ENCODE measurements at regions not wholly inside any gene's neighbourhood (a gene's known extent, or its start where the extent isn't known, plus 50 kb on each side); places are given as distances from the start of the nearest gene placed in this dataset.

DNA sequence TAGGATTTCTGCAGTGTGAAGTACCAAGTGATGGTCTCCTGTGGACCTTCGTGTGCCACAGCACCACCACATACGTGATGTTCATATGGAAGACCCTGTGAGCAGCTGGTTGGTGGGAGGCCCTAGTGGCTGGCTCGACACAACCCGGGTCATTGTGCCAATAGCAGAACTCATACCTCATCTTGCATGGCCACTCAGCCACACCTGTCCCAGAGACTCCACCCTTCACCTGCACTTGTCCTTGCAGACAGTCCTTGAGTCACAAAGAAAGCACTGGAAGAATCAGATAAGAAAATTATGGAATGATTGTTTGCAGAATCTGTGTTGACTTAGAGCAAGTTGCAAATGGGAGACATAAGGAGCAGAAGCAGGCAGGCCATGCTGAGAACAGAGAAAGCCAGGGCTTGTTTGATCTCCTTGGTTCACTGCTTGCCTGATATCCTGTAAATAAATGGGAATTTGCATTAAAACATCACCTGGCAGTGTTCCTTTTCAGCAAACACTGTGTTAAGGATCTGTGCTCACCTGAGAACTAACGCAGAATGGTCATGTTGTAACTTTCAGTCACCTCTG, 307.7 kb downstream of the SIPA1L2 start:
- no peak for TF ChIP-seq OSR1 (CRISPR knock-in tag; IDR thresholded peaks at IDR 0.05)
- TF ChIP-seq, protein P1, sequence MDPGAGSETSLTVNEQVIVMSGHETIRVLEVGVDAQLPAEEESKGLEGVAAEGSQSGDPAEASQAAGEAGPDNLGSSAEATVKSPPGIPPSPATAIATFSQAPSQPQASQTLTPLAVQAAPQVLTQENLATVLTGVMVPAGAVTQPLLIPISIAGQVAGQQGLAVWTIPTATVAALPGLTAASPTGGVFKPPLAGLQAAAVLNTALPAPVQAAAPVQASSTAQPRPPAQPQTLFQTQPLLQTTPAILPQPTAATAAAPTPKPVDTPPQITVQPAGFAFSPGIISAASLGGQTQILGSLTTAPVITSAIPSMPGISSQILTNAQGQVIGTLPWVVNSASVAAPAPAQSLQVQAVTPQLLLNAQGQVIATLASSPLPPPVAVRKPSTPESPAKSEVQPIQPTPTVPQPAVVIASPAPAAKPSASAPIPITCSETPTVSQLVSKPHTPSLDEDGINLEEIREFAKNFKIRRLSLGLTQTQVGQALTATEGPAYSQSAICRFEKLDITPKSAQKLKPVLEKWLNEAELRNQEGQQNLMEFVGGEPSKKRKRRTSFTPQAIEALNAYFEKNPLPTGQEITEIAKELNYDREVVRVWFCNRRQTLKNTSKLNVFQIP (CRISPR knock-in tag; IDR thresholded peaks at IDR 0.05; ENCODE audit: borderline replicate concordance, low read depth): no peak
- ATAC-seq: no peak

DNA sequence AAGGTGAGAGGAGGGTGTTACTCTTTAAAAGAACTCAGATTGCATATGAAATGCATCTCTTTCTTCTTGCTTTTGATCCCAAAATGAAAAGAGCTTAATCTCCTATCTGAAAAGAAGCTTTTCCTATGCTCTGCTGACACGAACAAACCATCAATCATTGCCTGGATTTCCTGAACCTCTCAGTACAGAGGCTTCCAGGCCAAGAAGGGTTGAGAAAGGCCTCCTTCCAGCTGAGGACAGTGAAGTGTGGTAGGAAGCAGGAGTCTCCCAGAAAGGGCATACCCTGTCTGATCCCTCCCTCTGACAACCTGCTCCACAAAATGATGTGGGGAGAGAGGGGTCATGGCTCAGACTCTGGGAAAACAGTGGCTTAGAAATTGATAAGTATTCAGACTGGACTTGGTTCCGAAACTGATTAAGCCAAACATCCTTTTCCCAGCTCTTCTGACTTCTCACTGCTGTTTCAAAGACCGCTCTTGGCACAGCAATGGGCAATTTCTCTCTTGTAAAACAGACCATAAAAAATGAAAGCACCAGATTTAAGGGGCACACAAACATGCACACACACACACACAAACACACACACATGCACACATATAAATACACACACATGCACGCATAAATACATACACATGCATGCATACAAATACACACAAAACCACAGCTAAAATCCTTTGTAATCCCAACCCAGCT, 310.3 kb downstream of the SIPA1L2 start:
- no peak for TF ChIP-seq BACH2 (CRISPR knock-in tag; IDR thresholded peaks at IDR 0.05; ENCODE audit: borderline replicate concordance)
- no peak for TF ChIP-seq ZNF8 (CRISPR knock-in tag; IDR thresholded peaks at IDR 0.05)
- no peak for TF ChIP-seq ARNTL (CRISPR knock-in tag; IDR thresholded peaks at IDR 0.05; ENCODE audit: borderline replicate concordance, low read depth)
- TF ChIP-seq, protein P2, sequence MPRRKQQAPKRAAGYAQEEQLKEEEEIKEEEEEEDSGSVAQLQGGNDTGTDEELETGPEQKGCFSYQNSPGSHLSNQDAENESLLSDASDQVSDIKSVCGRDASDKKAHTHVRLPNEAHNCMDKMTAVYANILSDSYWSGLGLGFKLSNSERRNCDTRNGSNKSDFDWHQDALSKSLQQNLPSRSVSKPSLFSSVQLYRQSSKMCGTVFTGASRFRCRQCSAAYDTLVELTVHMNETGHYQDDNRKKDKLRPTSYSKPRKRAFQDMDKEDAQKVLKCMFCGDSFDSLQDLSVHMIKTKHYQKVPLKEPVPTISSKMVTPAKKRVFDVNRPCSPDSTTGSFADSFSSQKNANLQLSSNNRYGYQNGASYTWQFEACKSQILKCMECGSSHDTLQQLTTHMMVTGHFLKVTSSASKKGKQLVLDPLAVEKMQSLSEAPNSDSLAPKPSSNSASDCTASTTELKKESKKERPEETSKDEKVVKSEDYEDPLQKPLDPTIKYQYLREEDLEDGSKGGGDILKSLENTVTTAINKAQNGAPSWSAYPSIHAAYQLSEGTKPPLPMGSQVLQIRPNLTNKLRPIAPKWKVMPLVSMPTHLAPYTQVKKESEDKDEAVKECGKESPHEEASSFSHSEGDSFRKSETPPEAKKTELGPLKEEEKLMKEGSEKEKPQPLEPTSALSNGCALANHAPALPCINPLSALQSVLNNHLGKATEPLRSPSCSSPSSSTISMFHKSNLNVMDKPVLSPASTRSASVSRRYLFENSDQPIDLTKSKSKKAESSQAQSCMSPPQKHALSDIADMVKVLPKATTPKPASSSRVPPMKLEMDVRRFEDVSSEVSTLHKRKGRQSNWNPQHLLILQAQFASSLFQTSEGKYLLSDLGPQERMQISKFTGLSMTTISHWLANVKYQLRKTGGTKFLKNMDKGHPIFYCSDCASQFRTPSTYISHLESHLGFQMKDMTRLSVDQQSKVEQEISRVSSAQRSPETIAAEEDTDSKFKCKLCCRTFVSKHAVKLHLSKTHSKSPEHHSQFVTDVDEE (CRISPR knock-in tag; IDR thresholded peaks at IDR 0.05): no peak
- TF ChIP-seq ZFP30 (CRISPR knock-in tag; IDR thresholded peaks at IDR 0.05): no peak
- no peak for TF ChIP-seq ZC3H10 (CRISPR knock-in tag; IDR thresholded peaks at IDR 0.05)
- no peak for TF ChIP-seq ZFP3 (CRISPR knock-in tag; IDR thresholded peaks at IDR 0.05)
- no peak for TF ChIP-seq TOX (CRISPR knock-in tag; IDR thresholded peaks at IDR 0.05; ENCODE audit: borderline replicate concordance)
- no peak for TF ChIP-seq ZNF70 (CRISPR knock-in tag; IDR thresholded peaks at IDR 0.05)
- TF ChIP-seq ESRRG (CRISPR knock-in tag; IDR thresholded peaks at IDR 0.05): no peak
- TF ChIP-seq, protein P3, sequence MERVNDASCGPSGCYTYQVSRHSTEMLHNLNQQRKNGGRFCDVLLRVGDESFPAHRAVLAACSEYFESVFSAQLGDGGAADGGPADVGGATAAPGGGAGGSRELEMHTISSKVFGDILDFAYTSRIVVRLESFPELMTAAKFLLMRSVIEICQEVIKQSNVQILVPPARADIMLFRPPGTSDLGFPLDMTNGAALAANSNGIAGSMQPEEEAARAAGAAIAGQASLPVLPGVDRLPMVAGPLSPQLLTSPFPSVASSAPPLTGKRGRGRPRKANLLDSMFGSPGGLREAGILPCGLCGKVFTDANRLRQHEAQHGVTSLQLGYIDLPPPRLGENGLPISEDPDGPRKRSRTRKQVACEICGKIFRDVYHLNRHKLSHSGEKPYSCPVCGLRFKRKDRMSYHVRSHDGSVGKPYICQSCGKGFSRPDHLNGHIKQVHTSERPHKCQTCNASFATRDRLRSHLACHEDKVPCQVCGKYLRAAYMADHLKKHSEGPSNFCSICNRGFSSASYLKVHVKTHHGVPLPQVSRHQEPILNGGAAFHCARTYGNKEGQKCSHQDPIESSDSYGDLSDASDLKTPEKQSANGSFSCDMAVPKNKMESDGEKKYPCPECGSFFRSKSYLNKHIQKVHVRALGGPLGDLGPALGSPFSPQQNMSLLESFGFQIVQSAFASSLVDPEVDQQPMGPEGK (CRISPR knock-in tag; IDR thresholded peaks at IDR 0.05; ENCODE audit: borderline replicate concordance): no peak
- TF ChIP-seq OSR1 (CRISPR knock-in tag; IDR thresholded peaks at IDR 0.05): no peak
- TF ChIP-seq SNAI2 (CRISPR knock-in tag; IDR thresholded peaks at IDR 0.05): no peak
- TF ChIP-seq, protein P4, sequence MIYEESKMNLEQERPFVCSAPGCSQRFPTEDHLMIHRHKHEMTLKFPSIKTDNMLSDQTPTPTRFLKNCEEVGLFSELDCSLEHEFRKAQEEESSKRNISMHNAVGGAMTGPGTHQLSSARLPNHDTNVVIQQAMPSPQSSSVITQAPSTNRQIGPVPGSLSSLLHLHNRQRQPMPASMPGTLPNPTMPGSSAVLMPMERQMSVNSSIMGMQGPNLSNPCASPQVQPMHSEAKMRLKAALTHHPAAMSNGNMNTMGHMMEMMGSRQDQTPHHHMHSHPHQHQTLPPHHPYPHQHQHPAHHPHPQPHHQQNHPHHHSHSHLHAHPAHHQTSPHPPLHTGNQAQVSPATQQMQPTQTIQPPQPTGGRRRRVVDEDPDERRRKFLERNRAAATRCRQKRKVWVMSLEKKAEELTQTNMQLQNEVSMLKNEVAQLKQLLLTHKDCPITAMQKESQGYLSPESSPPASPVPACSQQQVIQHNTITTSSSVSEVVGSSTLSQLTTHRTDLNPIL (CRISPR knock-in tag; IDR thresholded peaks at IDR 0.05; ENCODE audit: low read depth): no peak
- no peak for TF ChIP-seq TCF4 (CRISPR knock-in tag; IDR thresholded peaks at IDR 0.05; ENCODE audit: borderline replicate concordance)
- TF ChIP-seq, protein P5, sequence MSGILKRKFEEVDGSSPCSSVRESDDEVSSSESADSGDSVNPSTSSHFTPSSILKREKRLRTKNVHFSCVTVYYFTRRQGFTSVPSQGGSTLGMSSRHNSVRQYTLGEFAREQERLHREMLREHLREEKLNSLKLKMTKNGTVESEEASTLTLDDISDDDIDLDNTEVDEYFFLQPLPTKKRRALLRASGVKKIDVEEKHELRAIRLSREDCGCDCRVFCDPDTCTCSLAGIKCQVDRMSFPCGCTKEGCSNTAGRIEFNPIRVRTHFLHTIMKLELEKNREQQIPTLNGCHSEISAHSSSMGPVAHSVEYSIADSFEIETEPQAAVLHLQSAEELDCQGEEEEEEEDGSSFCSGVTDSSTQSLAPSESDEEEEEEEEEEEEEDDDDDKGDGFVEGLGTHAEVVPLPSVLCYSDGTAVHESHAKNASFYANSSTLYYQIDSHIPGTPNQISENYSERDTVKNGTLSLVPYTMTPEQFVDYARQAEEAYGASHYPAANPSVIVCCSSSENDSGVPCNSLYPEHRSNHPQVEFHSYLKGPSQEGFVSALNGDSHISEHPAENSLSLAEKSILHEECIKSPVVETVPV (CRISPR knock-in tag; IDR thresholded peaks at IDR 0.05): no peak
- TF ChIP-seq CSDC2 (CRISPR knock-in tag; IDR thresholded peaks at IDR 0.05): no peak
- no peak for ATAC-seq

DNA sequence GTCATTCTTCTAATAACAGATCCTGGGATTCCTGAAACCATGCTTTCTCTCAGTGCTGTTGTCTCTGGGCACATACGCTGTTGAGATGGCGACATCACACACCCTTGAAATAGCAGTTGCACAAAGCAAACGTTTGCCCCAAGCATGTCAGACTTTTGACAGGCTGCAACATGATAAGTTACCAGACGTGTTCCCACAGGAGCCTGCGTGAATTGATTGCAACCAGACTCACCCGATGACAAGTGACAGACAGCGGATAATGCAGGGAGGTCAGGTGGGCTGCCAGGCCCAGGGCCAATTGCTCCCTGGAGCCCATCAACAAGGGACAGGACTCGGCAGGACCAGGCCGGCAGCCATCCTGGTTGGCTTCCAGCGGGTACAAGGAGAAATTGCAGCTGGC, 310.9 kb downstream of the SIPA1L2 start:
- no peak for ATAC-seq
- TF ChIP-seq ZFP3 (CRISPR knock-in tag; IDR thresholded peaks at IDR 0.05): no peak
- no peak for TF ChIP-seq ARNTL (CRISPR knock-in tag; IDR thresholded peaks at IDR 0.05; ENCODE audit: borderline replicate concordance, low read depth)
- TF ChIP-seq, protein P3 (CRISPR knock-in tag; IDR thresholded peaks at IDR 0.05; ENCODE audit: borderline replicate concordance): no peak
- TF ChIP-seq TOX (CRISPR knock-in tag; IDR thresholded peaks at IDR 0.05; ENCODE audit: borderline replicate concordance): no peak
